ENCODE measurements at regions not wholly inside any gene's neighbourhood (a gene's known extent, or its start where the extent isn't known, plus 50 kb on each side); places are given as distances from the start of the nearest gene placed in this dataset.
"Not testable (repeated sequence)": the region's sequence is repeated elsewhere in the genome, so short reads cannot be mapped to it uniquely, and the experiment has no call there.

GRCh38 chr2:228359473-228359872, 178.0 kb upstream of the SPHKAP start:
- Histone ChIP-seq H3K9me1 (replicated peaks; ENCODE audit: control insufficient read depth, extremely low read depth, insufficient read depth, low read length) (no peaks in the 10 kb centered on the region), H3K27me3 (ENCODE audit: control insufficient read depth in 2 of 2, insufficient read depth in 2 of 2, low read length in 2 of 2) (no peaks in the 10 kb centered on the region), H3K9ac (replicated peaks; ENCODE audit: extremely low read depth, insufficient read depth, low read length) (no peak overlapping the region), H4K20me1 (replicated peaks; ENCODE audit: control insufficient read depth, extremely low read depth, insufficient read depth, low read length) (no peaks in the 10 kb centered on the region), H2AFZ (ENCODE audit: low read depth, low read length) (no peak overlapping the region), H3K79me2 (ENCODE audit: control insufficient read depth, insufficient read depth, low read length) (no peaks in the 10 kb centered on the region), H3K36me3 (ENCODE audit: control insufficient read depth in 2 of 2, extremely low read depth in 1 of 2, insufficient read depth in 2 of 2, low read length in 2 of 2) (no peaks in the 10 kb centered on the region), H3K4me3 (replicated peaks in 1 of 3; ENCODE audit: insufficient read depth in 1 of 3, low read depth in 1 of 3, low read length in 3 of 3) (no peak overlapping the region), H3K4me1 (ENCODE audit: control insufficient read depth, extremely low read depth, insufficient read depth, low read length) (no peaks in the 10 kb centered on the region), H3K9me3 (replicated peaks; ENCODE audit: control insufficient read depth, insufficient read depth, low read length) (no peaks in the 10 kb centered on the region), H3K27ac (ENCODE audit: insufficient read depth, low read depth, low read length) (no peak overlapping the region), H3K4me2 (ENCODE audit: insufficient read depth, low read length) (no peak overlapping the region)
- intact Hi-C loops (cut with micrococcal nuclease) (no loop called here), dilution Hi-C loops (cut with MboI; ENCODE audit: extremely low pct_ligation_motif_present, low sequenced_read_pairs) (no loop called here)
- ChIA-PET POLR2A (no interaction called here), CTCF (no interaction called here)
- no peak for FAIRE-seq
- BruUV-seq (replicated peaks): no TSS peak
- no peak for TF ChIP-seq EZH2 (IDR thresholded peaks at IDR 0.05; ENCODE audit: borderline replicate concordance, low read depth, low read length, severe bottlenecking)
- no peak for DNase-seq (ENCODE audit: low read depth, low spot score)

GRCh38 chr2:228355897-228356296, 174.4 kb upstream of the SPHKAP start:
- Histone ChIP-seq H2AFZ (ENCODE audit: low read depth, low read length) (no peak overlapping the region), H3K4me3 (replicated peaks in 1 of 3; ENCODE audit: insufficient read depth in 1 of 3, low read depth in 1 of 3, low read length in 3 of 3) (no peak overlapping the region), H3K9me1 (replicated peaks; ENCODE audit: control insufficient read depth, extremely low read depth, insufficient read depth, low read length) (no peaks in the 10 kb centered on the region), H3K9ac (replicated peaks; ENCODE audit: extremely low read depth, insufficient read depth, low read length) (no peak overlapping the region), H3K27ac (ENCODE audit: insufficient read depth, low read depth, low read length) (no peak overlapping the region), H3K79me2 (ENCODE audit: control insufficient read depth, insufficient read depth, low read length) (no peaks in the 10 kb centered on the region), H3K4me2 (ENCODE audit: insufficient read depth, low read length) (no peak overlapping the region), H3K9me3 (replicated peaks; ENCODE audit: control insufficient read depth, insufficient read depth, low read length) (no peaks in the 10 kb centered on the region), H3K4me1 (ENCODE audit: control insufficient read depth, extremely low read depth, insufficient read depth, low read length) (no peaks in the 10 kb centered on the region), H3K27me3 (ENCODE audit: control insufficient read depth in 2 of 2, insufficient read depth in 2 of 2, low read length in 2 of 2) (no peaks in the 10 kb centered on the region), H4K20me1 (replicated peaks; ENCODE audit: control insufficient read depth, extremely low read depth, insufficient read depth, low read length) (no peaks in the 10 kb centered on the region), H3K36me3 (ENCODE audit: control insufficient read depth in 2 of 2, extremely low read depth in 1 of 2, insufficient read depth in 2 of 2, low read length in 2 of 2) (no peaks in the 10 kb centered on the region)
- TF ChIP-seq MYC (IDR thresholded peaks at IDR 0.05; ENCODE audit: low read depth, low read length) (no peak), POLR2A (IDR thresholded peaks at IDR 0.05; ENCODE audit: low read depth, low read length) (no peak), FOS (IDR thresholded peaks at IDR 0.05; ENCODE audit: borderline replicate concordance, insufficient read depth, low read length) (no peak), POLR2AphosphoS5 (IDR thresholded peaks at IDR 0.05; ENCODE audit: insufficient read depth, low read depth, low read length) (no peak), CTCF (IDR thresholded peaks at IDR 0.05; ENCODE audit: extremely low read depth in 1 of 2, insufficient read depth in 1 of 2, low read depth in 1 of 2, low read length in 2 of 2) (no peak), JUN (IDR thresholded peaks at IDR 0.05; ENCODE audit: borderline replicate concordance, insufficient read depth, insufficient read length, low read depth) (no peak), MAX (IDR thresholded peaks at IDR 0.05; ENCODE audit: insufficient read depth, insufficient read length) (no peak), GATA2 (IDR thresholded peaks at IDR 0.05; ENCODE audit: insufficient read depth, insufficient read length, low read depth, low read length) (no peak), EZH2 (IDR thresholded peaks at IDR 0.05; ENCODE audit: borderline replicate concordance, low read depth, low read length, severe bottlenecking) (no peak)
- dilution Hi-C loops (cut with MboI; ENCODE audit: extremely low pct_ligation_motif_present, low sequenced_read_pairs): no loop called here
- ChIA-PET POLR2A (no interaction called here), CTCF (no interaction called here)
- no peak for FAIRE-seq
- DNase-seq (ENCODE audit: low read depth, low spot score): no peak
- intact Hi-C loops (cut with micrococcal nuclease): no loop called here
- BruUV-seq (replicated peaks): no TSS peak

- H3K4me2 ChIP-seq (ENCODE audit: insufficient read depth, low read length); dilution Hi-C loops (cut with MboI; ENCODE audit: extremely low pct_ligation_motif_present, low sequenced_read_pairs); FAIRE-seq; H3K9me1 ChIP-seq (replicated peaks; ENCODE audit: control insufficient read depth, extremely low read depth, insufficient read depth, low read length); H3K27me3 ChIP-seq (ENCODE audit: control insufficient read depth in 2 of 2, insufficient read depth in 2 of 2, low read length in 2 of 2); CTCF ChIA-PET; POLR2A ChIA-PET; H3K27ac ChIP-seq (ENCODE audit: insufficient read depth, low read depth, low read length); H3K4me1 ChIP-seq (ENCODE audit: control insufficient read depth, extremely low read depth, insufficient read depth, low read length); H3K9me3 ChIP-seq (replicated peaks; ENCODE audit: control insufficient read depth, insufficient read depth, low read length); H3K36me3 ChIP-seq (ENCODE audit: control insufficient read depth in 2 of 2, extremely low read depth in 1 of 2, insufficient read depth in 2 of 2, low read length in 2 of 2); H4K20me1 ChIP-seq (replicated peaks; ENCODE audit: control insufficient read depth, extremely low read depth, insufficient read depth, low read length); H2AFZ ChIP-seq (ENCODE audit: low read depth, low read length); H3K79me2 ChIP-seq (ENCODE audit: control insufficient read depth, insufficient read depth, low read length); BruUV-seq (replicated peaks); DNase-seq (ENCODE audit: low read depth, low spot score); intact Hi-C loops (cut with micrococcal nuclease); H3K4me3 ChIP-seq (replicated peaks in 1 of 3; ENCODE audit: insufficient read depth in 1 of 3, low read depth in 1 of 3, low read length in 3 of 3); H3K9ac ChIP-seq (replicated peaks; ENCODE audit: extremely low read depth, insufficient read depth, low read length): not testable (repeated sequence)
Observed at GRCh38 chr2:228352980-228353379, 171.5 kb upstream of the SPHKAP start.

Data from endothelial cell of umbilical vein (primary cell).